ENCODE measurements at regions not wholly inside any gene's neighbourhood (a gene's known extent, or its start where the extent isn't known, plus 50 kb on each side); places are given as distances from the start of the nearest gene placed in this dataset.

DNA sequence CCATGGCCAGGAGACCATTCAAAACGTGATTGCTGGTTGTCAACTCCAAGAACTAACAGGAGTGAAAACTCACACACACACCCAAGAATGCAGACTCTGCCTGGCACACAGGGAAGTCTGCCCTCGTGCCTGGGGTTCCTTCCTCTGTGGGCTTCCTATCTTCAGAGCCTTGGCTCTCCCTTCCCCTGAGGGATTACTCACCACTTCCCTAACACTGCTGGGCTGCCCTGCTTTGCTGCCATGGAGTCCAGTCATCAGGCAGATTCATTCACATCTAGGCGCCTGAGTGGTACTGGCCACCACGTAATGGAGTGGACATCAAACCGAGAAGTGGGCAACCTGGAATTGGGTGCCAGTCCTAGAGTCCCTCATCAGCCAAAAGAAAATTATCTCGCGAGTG is 76.4 kb upstream of the PRSS3 start:
- H3K4me3 ChIP-seq (replicated peaks in 1 of 3; ENCODE audit: insufficient read depth in 1 of 3, low read depth in 2 of 3, low read length in 3 of 3): no peak overlapping the region
- FAIRE-seq: no peak
- H3K36me3 ChIP-seq (replicated peaks in 1 of 2; ENCODE audit: control insufficient read depth in 1 of 2, insufficient read depth in 2 of 2, low read length in 2 of 2): no peaks in the 10 kb centered on the region
- no peaks in the 10 kb centered on the region for H3K9me3 ChIP-seq (ENCODE audit: low read length)
- H3K4me2 ChIP-seq (ENCODE audit: low read depth, low read length): no peak overlapping the region
- ATAC-seq: no peak
- BruUV-seq (replicated peaks): no TSS peak
- TF ChIP-seq ZBED4 (CRISPR knock-in tag; IDR thresholded peaks at IDR 0.05; ENCODE audit: borderline replicate concordance): no peak
- no peak for TF ChIP-seq ZNF777 (CRISPR knock-in tag; IDR thresholded peaks at IDR 0.05)
- in situ Hi-C loops (cut with HindIII; ENCODE audit: extremely low pct_ligation_motif_present, low pct_unique_long_range_greater_than_20kb): no loop called here
- no peaks in the 10 kb centered on the region for H3K79me2 ChIP-seq (ENCODE audit: insufficient read depth, low read length)
- DNase-seq (ENCODE audit: low spot score): no peak
- H4K20me1 ChIP-seq (ENCODE audit: insufficient read depth, low read length): no peaks in the 10 kb centered on the region
- intact Hi-C loops (cut with micrococcal nuclease; ENCODE audit: unreplicated experiment): no loop called here
- no peak overlapping the region for H3K27ac ChIP-seq (ENCODE audit: extremely low read length, insufficient read depth, low read length)
- no peak overlapping the region for H3K9ac ChIP-seq (ENCODE audit: insufficient read depth, low read depth, low read length)
- no peak overlapping the region for H2AFZ ChIP-seq (ENCODE audit: low read length)
- 56% methylated on average over 5 of the region's 7 CpGs for WGBS (ENCODE audit: low lambda C conversion rate)
- peaks cover 0 to 6% of the 10 kb centered on the region in 2 experiments; a peak in 3 of 5 replicates for H3K27me3 ChIP-seq (ENCODE audit: control insufficient read depth in 1 of 2, insufficient read depth in 2 of 2, low read length in 2 of 2)
- ChIA-PET CTCF (ENCODE audit: low intra/inter-chr PET ratio, low total read pairs) (interaction anchor here (6.6 kb wide), 1 partner anchor 95 kb away, joined by 163 read pairs; no protein-coding TSS in a partner anchor), POLR2A (no interaction called here)
- H3K4me1 ChIP-seq (ENCODE audit: insufficient read depth, low read length): peaks cover 14% of the 10 kb centered on the region

DNA sequence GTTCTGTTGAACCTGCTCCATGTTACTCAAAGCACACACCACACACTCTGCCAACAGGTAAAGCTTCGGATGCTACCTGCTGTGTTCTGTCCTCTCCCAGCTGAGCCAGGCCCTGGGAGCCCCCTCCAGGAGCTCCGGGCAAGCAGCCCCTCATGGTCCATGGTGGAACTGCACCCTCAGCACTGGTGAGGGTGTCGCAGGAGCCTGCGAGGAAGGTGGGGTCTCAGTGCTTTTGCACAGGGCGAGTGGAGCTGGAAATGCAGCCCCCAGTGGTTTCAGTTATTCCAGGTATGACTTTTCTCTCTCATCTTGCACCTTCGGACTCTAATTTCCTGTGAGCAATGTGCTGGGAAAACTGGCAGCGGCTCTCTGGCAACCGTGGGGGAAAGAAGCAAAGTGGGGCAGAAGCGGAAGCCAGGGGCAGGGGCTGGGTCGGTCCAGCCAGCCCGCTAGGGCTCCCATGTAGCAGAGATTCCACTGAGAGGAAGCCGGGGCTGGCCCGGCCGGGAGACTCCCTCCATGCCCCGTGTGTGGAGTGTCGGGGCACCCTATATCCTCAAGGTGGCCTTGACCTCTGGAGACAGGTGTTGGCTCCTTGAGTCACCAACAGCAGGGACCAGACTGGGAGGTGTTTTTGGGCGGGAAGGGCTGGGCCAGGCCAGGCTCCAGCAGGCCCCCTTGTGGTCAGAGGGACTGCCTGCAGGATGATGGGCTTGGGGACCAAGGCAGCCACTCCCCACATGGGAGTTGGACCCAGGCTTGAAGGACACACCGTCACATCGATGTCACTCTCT is 75.6 kb upstream of the PRSS3 start:
- Histone ChIP-seq H3K27me3 (ENCODE audit: control insufficient read depth in 1 of 2, insufficient read depth in 2 of 2, low read length in 2 of 2) (peaks cover 0 to 6% of the 10 kb centered on the region in 2 experiments; a peak in 3 of 5 replicates), H4K20me1 (ENCODE audit: insufficient read depth, low read length) (no peaks in the 10 kb centered on the region), H2AFZ (ENCODE audit: low read length) (no peak overlapping the region), H3K9me3 (ENCODE audit: low read length) (no peaks in the 10 kb centered on the region), H3K9ac (ENCODE audit: insufficient read depth, low read depth, low read length) (no peak overlapping the region), H3K4me1 (ENCODE audit: insufficient read depth, low read length) (peaks cover 14% of the 10 kb centered on the region), H3K27ac (ENCODE audit: extremely low read length, insufficient read depth, low read length) (no peak overlapping the region), H3K4me3 (replicated peaks in 1 of 3; ENCODE audit: insufficient read depth in 1 of 3, low read depth in 2 of 3, low read length in 3 of 3) (peak overlapping the region in 1 of 3 experiments; percentile 37; a peak in 2 of 6 replicates), H3K36me3 (replicated peaks in 1 of 2; ENCODE audit: control insufficient read depth in 1 of 2, insufficient read depth in 2 of 2, low read length in 2 of 2) (no peaks in the 10 kb centered on the region), H3K79me2 (ENCODE audit: insufficient read depth, low read length) (no peaks in the 10 kb centered on the region), H3K4me2 (ENCODE audit: low read depth, low read length) (peak overlapping the region; percentile 56)
- POLR2A ChIA-PET: no interaction called here
- intact Hi-C loops (cut with micrococcal nuclease; ENCODE audit: unreplicated experiment) (no loop called here), in situ Hi-C loops (cut with HindIII; ENCODE audit: extremely low pct_ligation_motif_present, low pct_unique_long_range_greater_than_20kb) (loop anchor here (10.0 kb wide), 1 partner anchor 95 kb away; no protein-coding TSS in a partner anchor)
- peak; percentile 16 for DNase-seq (ENCODE audit: low spot score)
- BruUV-seq (replicated peaks): no TSS peak
- peak; percentile 93 for ATAC-seq
- 20% methylated on average over 2 of the region's 19 CpGs for WGBS (ENCODE audit: low lambda C conversion rate)
- CTCF ChIA-PET (ENCODE audit: low intra/inter-chr PET ratio, low total read pairs): interaction anchor here (6.6 kb wide), 1 partner anchor 96 kb away, joined by 163 read pairs; no protein-coding TSS in a partner anchor
- no peak for FAIRE-seq
- TF ChIP-seq ZNF562 (CRISPR knock-in tag; IDR thresholded peaks at IDR 0.05; ENCODE audit: borderline replicate concordance) (no peak), ZSCAN12 (CRISPR knock-in tag; IDR thresholded peaks at IDR 0.05) (no peak), ZNF577 (CRISPR knock-in tag; IDR thresholded peaks at IDR 0.05; ENCODE audit: borderline replicate concordance, low read depth) (no peak), ZNF253 (CRISPR knock-in tag; IDR thresholded peaks at IDR 0.05; ENCODE audit: borderline replicate concordance) (no peak), CHD2 (IDR thresholded peaks at IDR 0.05; ENCODE audit: low read depth, low read length) (no peak), ZNF768 (CRISPR knock-in tag; IDR thresholded peaks at IDR 0.05) (no peak), ZNF367 (CRISPR knock-in tag; IDR thresholded peaks at IDR 0.05; ENCODE audit: borderline replicate concordance) (no peak), PLRG1 (conservative IDR thresholded peaks at IDR 0.05) (no peak), SOX6 (IDR thresholded peaks at IDR 0.05) (no peak), SOX6 (CRISPR knock-in tag; IDR thresholded peaks at IDR 0.05) (0 out of 2 replicates have a peak, but pooled peaks have one; percentile 18)

Data from HepG2 (cell line).